A204.1 (cell line): ENCODE measurements at regions not wholly inside any gene's neighbourhood (a gene's known extent, or its start where the extent isn't known, plus 50 kb on each side); places are given as distances from the start of the nearest gene placed in this dataset.

ENCODE experiments used
- FAIRE-seq: peaks from 2 replicates; lab custom pipeline; 2012; peaks lifted over from hg19 to GRCh38; lab: Jason Lieb, UNC

- no peak for FAIRE-seq
Measured at GRCh38 chr2:217227794-217228193, 367.9 kb upstream of the TNP1 start.

- no peak for FAIRE-seq
Measured at GRCh38 chr2:217225596-217225995, 365.7 kb upstream of the TNP1 start.

GRCh38 chr2:217223222-217223930 lies 363.5 kb upstream of the TNP1 start:
- FAIRE-seq = no peak

- FAIRE-seq = no peak
Measured at GRCh38 chr2:217222309-217222910, 362.5 kb upstream of the TNP1 start.

- FAIRE-seq = no peak
Measured at GRCh38 chr2:217220228-217221013, 360.6 kb upstream of the TNP1 start.

- FAIRE-seq = no peak
Measured at GRCh38 chr2:217219164-217219520, 359.3 kb upstream of the TNP1 start.

- FAIRE-seq = no peak
Measured at GRCh38 chr2:217218269-217219163, 358.7 kb upstream of the TNP1 start.

GRCh38 chr2:217216982-217217381 lies 357.1 kb upstream of the TNP1 start:
- FAIRE-seq = no peak

- no peak for FAIRE-seq
Measured at GRCh38 chr2:217216316-217216715, 356.5 kb upstream of the TNP1 start.

- no peak for FAIRE-seq
Measured at GRCh38 chr2:217215877-217216276, 356.0 kb upstream of the TNP1 start.

- no peak for FAIRE-seq
Measured at GRCh38 chr2:217208867-217209266, 349.0 kb upstream of the TNP1 start.

GRCh38 chr2:217207699-217208010 lies 347.8 kb upstream of the TNP1 start:
- no peak for FAIRE-seq

GRCh38 chr2:217206907-217207698 lies 347.2 kb upstream of the TNP1 start:
- no peak for FAIRE-seq

- no peak for FAIRE-seq
Measured at GRCh38 chr2:217206016-217206725, 346.3 kb upstream of the TNP1 start.

- no peak for FAIRE-seq
Measured at GRCh38 chr2:217204358-217204757, 344.5 kb upstream of the TNP1 start.

- no peak for FAIRE-seq
Measured at GRCh38 chr2:217203086-217203485, 343.2 kb upstream of the TNP1 start.

GRCh38 chr2:217199255-217199630 lies 339.4 kb upstream of the TNP1 start:
- FAIRE-seq = no peak

GRCh38 chr2:217195658-217196446 lies 336.0 kb upstream of the TNP1 start:
- FAIRE-seq = no peak

GRCh38 chr2:217195016-217195415 lies 335.2 kb upstream of the TNP1 start:
- FAIRE-seq = no peak
